Hepatocyte (in vitro differentiated cells): ENCODE measurements at regions not wholly inside any gene's neighbourhood (a gene's known extent, or its start where the extent isn't known, plus 50 kb on each side); places are given as distances from the start of the nearest gene placed in this dataset.

Source experiments
- CTCF ChIP-seq: fragments of 200-600 bp; sonication (generic); IDR thresholded peaks from 2 replicates; pipeline ENCODE4 v1.5.1; 2016; ENCODE audit warnings: antibody characterized with exemption, mild to moderate bottlenecking; ENCODE audit not compliant: poor library complexity
- EZH2phosphoT487 ChIP-seq: fragments of 200-600 bp; sonication (generic); IDR thresholded peaks from one replicate; pipeline ENCODE4 v1.6.1; 2018; ENCODE audit warnings: antibody characterized with exemption, mild to moderate bottlenecking, low read depth, moderate library complexity; ENCODE audit not compliant: unreplicated experiment, severe bottlenecking

GRCh38 chr7:118995350-118995749, 770.8 kb downstream of the ANKRD7 start:
- no peak for TF ChIP-seq EZH2phosphoT487
- no peak for TF ChIP-seq CTCF
